Activated CD4-positive, alpha-beta T cell treated with anti-CD3 and anti-CD28 coated beads for 36 hours (primary cell): ENCODE measurements at regions not wholly inside any gene's neighbourhood (a gene's known extent, or its start where the extent isn't known, plus 50 kb on each side); places are given as distances from the start of the nearest gene placed in this dataset.

Source experiments
- ATAC-seq: fragments of 200-7000 bp; cut with Tn5 transposase; one replicate; pipeline ENCODE4 v1.10.0; 2021; ENCODE audit warnings: mild to moderate bottlenecking, moderate library complexity
- CTCF ChIA-PET: fragments of 350-600 bp; sonication (Branson Sonifier 250); formaldehyde crosslinking; loops from one replicate; lab custom pipeline; 2021; ENCODE audit warnings: antibody characterized with exemption; lab: Charles Lee
- POLR2A ChIA-PET: fragments of 350-600 bp; sonication (Branson Sonifier 250); formaldehyde crosslinking; loops from one replicate; lab custom pipeline; 2021; ENCODE audit warnings: antibody characterized with exemption, inconsistent platforms; lab: Charles Lee
- DNase-seq: peaks from one replicate; pipeline ENCODE4 v3.0.0-alpha.2; 2020
- H3K27ac Mint-ChIP-seq: one replicate; pipeline ENCODE4 v1.8.0; 2021; ENCODE audit warnings: mixed read lengths
- H3K27me3 Mint-ChIP-seq: one replicate; pipeline ENCODE4 v1.8.0; 2021; ENCODE audit warnings: mixed read lengths
- H3K36me3 Mint-ChIP-seq: one replicate; pipeline ENCODE4 v1.8.0; 2021; ENCODE audit warnings: low read depth, mixed read lengths
- H3K4me1 Mint-ChIP-seq: one replicate; pipeline ENCODE4 v1.8.0; 2021; ENCODE audit warnings: mixed read lengths
- H3K4me3 Mint-ChIP-seq: one replicate; pipeline ENCODE4 v1.8.0; 2021; ENCODE audit warnings: mild to moderate bottlenecking, moderate library complexity, mixed read lengths
- H3K9me3 Mint-ChIP-seq: one replicate; pipeline ENCODE4 v1.8.0; 2021; ENCODE audit warnings: low read depth, mixed read lengths
- intact Hi-C, 2 experiments: fragments of 100-400 bp; cut with DNase I in 1 of 2; cut with micrococcal nuclease in 1 of 2; formaldehyde crosslinking; loops; one replicate each; pipeline versions ENCODE4 v1.14.2 to v1.15.1; 2022 to 2024; cut with DNase I, micrococcal nuclease

- Mint-ChIP-seq H3K4me1 (no peaks in the 10 kb centered on the region), H3K36me3 (no peaks in the 10 kb centered on the region), H3K4me3 (no peak overlapping the region), H3K27me3 (peaks cover 8% of the 10 kb centered on the region), H3K27ac (no peak overlapping the region), H3K9me3 (no peaks in the 10 kb centered on the region)
- ATAC-seq: no peak
- ChIA-PET POLR2A (no interaction called here), CTCF (no interaction called here)
- intact Hi-C loops: no loop called here
- DNase-seq: no peak
Measured at GRCh38 chr10:123502983-123503382, 163.2 kb upstream of the GPR26 start.

GRCh38 chr10:123506455-123506854, 159.7 kb upstream of the GPR26 start:
- Mint-ChIP-seq H3K36me3 (no peaks in the 10 kb centered on the region), H3K4me1 (no peaks in the 10 kb centered on the region), H3K9me3 (no peaks in the 10 kb centered on the region), H3K27me3 (peaks cover 4% of the 10 kb centered on the region), H3K27ac (no peak overlapping the region), H3K4me3 (no peak overlapping the region)
- DNase-seq (no peak), ATAC-seq (no peak)
- ChIA-PET CTCF (no interaction called here), POLR2A (no interaction called here)
- intact Hi-C loops: no loop called here

DNA sequence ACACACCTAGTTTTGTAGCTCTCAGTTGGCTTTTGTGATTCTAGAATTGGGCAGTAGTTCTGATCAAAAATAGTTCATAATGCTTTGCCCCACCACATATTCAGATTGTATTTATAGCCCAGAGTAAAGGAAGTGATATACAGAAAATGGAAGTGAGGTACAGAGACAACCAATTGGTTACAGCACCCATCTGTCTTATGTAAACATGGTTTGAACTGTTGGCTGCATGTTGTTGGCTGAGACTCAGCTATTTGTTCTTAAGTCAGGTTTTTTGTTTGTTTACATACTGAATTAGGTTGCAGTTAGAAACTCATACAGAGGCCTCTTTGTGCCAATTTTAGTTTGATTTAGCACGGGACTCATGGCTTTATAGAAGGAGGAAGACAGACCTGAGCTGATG, 158.9 kb upstream of the GPR26 start:
- H3K9me3 Mint-ChIP-seq: no peaks in the 10 kb centered on the region
- intact Hi-C loops: no loop called here
- no peaks in the 10 kb centered on the region for H3K4me1 Mint-ChIP-seq
- ATAC-seq (no peak), DNase-seq (no peak)
- POLR2A ChIA-PET: no interaction called here
- H3K36me3 Mint-ChIP-seq: no peaks in the 10 kb centered on the region
- peaks cover 2% of the 10 kb centered on the region for H3K27me3 Mint-ChIP-seq
- H3K27ac Mint-ChIP-seq: no peak overlapping the region
- CTCF ChIA-PET: no interaction called here
- H3K4me3 Mint-ChIP-seq: no peak overlapping the region

- ATAC-seq: no peak
- Mint-ChIP-seq H3K4me1 (no peaks in the 10 kb centered on the region), H3K9me3 (no peaks in the 10 kb centered on the region), H3K27ac (no peak overlapping the region), H3K27me3 (peaks cover 2% of the 10 kb centered on the region), H3K4me3 (no peak overlapping the region), H3K36me3 (no peaks in the 10 kb centered on the region)
- ChIA-PET POLR2A (no interaction called here), CTCF (no interaction called here)
- no peak for DNase-seq
- intact Hi-C loops: no loop called here
Measured at GRCh38 chr10:123509338-123509737, 156.8 kb upstream of the GPR26 start.

GRCh38 chr10:123512901-123513775, 153.0 kb upstream of the GPR26 start:
- peaks cover 6% of the 10 kb centered on the region for H3K27me3 Mint-ChIP-seq
- no peaks in the 10 kb centered on the region for H3K9me3 Mint-ChIP-seq
- no peak for ATAC-seq
- H3K4me1 Mint-ChIP-seq: no peaks in the 10 kb centered on the region
- no peak overlapping the region for H3K4me3 Mint-ChIP-seq
- POLR2A ChIA-PET: no interaction called here
- no peak for DNase-seq
- H3K36me3 Mint-ChIP-seq: no peaks in the 10 kb centered on the region
- intact Hi-C loops: no loop called here
- H3K27ac Mint-ChIP-seq: no peak overlapping the region
- CTCF ChIA-PET: interaction anchor here (0.6 kb wide), 2 partner anchors 141 to 1234 kb away, joined by 3 to 4 read pairs; no protein-coding TSS in a partner anchor

DNA sequence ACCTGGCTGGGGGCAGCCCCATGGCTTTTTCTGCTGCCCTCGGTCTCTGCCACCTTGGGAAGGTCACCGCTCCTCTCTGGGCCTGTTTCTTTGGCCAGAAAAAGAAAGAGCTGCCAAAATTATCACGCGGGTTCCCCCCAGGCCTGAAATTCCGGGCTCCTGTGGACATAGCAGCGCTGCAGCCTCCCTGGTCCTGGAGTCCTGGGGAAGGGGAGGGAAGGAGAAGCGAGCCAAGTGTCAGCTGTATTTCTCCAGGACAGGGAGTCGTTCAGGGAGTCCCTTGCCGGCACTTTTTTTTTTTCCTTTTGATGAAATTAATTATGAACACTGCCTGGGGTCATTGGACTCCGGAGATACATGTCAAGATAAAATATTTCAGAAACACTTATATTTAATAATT, 152.3 kb upstream of the GPR26 start:
- intact Hi-C loops: no loop called here
- no peaks in the 10 kb centered on the region for H3K36me3 Mint-ChIP-seq
- H3K9me3 Mint-ChIP-seq: no peaks in the 10 kb centered on the region

GRCh38 chr10:123514996-123515395, 151.2 kb upstream of the GPR26 start:
- DNase-seq (no peak), ATAC-seq (no peak)
- Mint-ChIP-seq H3K36me3 (no peaks in the 10 kb centered on the region), H3K27ac (no peak overlapping the region), H3K4me1 (no peaks in the 10 kb centered on the region), H3K27me3 (peaks cover 6% of the 10 kb centered on the region), H3K9me3 (no peaks in the 10 kb centered on the region), H3K4me3 (no peak overlapping the region)
- ChIA-PET CTCF (interaction anchor here (0.5 kb wide), 1 partner anchor 240 kb away, joined by 3 read pairs; no protein-coding TSS in a partner anchor), POLR2A (no interaction called here)
- intact Hi-C loops: no loop called here

More for the DNA sequence above, 152.3 kb upstream of the GPR26 start:
- Mint-ChIP-seq H3K27me3 (peaks cover 6% of the 10 kb centered on the region), H3K27ac (no peak overlapping the region), H3K4me3 (no peak overlapping the region), H3K4me1 (no peaks in the 10 kb centered on the region)
- ChIA-PET CTCF (interaction anchor here (0.6 kb wide), 1 partner anchor 142 kb away, joined by 3 read pairs; no protein-coding TSS in a partner anchor), POLR2A (no interaction called here)
- DNase-seq (no peak), ATAC-seq (no peak)

DNA sequence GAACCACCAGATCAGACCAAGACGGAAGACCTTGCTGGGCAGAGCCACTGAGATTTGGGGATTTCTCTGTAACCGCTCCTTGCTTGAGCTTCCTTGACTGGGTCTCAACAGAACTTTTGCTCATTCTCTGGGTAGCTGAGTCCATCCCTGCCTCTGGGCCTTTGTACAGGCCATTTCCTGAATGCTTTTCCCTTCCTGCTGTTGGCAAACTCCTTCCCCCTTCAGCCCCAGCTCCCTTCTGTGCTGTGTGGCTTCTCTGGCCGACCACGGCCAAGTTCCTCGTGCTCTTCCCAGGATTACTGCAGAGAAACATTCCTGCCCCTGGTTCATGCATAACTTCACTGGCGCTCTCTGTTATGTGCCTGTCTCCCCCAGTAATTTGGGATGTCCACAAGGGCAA, 150.5 kb upstream of the GPR26 start:
- Mint-ChIP-seq H3K36me3 (no peaks in the 10 kb centered on the region), H3K4me3 (no peak overlapping the region), H3K27ac (no peak overlapping the region), H3K4me1 (no peaks in the 10 kb centered on the region), H3K27me3 (peaks cover 6% of the 10 kb centered on the region), H3K9me3 (no peaks in the 10 kb centered on the region)
- ChIA-PET POLR2A (no interaction called here), CTCF (interaction anchor here (0.5 kb wide), 1 partner anchor 241 kb away, joined by 3 read pairs; no protein-coding TSS in a partner anchor)
- ATAC-seq (no peak), DNase-seq (no peak)
- intact Hi-C loops: no loop called here

DNA sequence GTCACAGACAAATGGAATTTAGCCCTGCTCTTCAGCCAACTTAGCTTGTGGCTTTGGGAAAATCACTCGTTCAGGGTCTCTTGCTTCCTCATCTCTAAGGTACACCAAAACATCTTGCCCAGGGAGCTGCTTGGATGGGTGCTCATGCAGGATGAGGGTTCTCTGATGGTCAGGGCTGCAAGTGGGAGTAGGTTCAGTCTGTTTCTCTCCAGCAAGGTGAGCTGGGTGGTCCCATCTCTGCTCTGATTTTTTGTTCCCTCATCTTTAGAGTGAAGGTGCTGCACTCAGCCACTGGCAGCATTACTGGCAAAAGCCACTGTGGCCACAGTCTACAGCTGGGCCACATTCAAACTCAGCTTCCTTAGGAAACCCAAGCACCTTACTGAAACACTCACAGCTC, 149.9 kb upstream of the GPR26 start:
- Mint-ChIP-seq H3K36me3 (no peaks in the 10 kb centered on the region), H3K27ac (no peak overlapping the region), H3K4me3 (no peak overlapping the region), H3K4me1 (no peaks in the 10 kb centered on the region), H3K27me3 (peaks cover 6% of the 10 kb centered on the region), H3K9me3 (no peaks in the 10 kb centered on the region)
- POLR2A ChIA-PET: no interaction called here
- intact Hi-C loops: no loop called here
- no peak for ATAC-seq
- CTCF ChIA-PET: no interaction called here
- no peak for DNase-seq

DNA sequence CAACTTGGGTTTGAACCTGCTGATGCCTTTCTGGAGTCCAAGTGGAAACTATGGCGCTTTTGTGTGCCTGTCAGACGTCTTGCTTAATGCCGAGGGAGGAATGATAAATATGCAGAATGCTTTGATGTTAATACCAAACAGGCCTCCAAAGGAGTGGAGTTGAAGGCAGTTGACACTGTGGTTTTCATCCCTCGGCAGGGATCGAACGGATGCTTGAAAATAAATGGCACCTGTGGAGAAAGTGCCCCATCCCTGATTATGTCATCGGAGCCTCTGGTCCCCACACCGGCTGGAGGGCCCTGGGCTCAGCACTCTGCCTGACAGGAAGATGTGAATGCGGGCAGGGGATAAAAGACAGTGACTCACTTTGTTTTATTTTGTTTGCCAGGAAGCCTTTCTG, 148.7 kb upstream of the GPR26 start:
- peaks cover 9% of the 10 kb centered on the region for H3K27me3 Mint-ChIP-seq
- no peaks in the 10 kb centered on the region for H3K9me3 Mint-ChIP-seq
- no peak overlapping the region for H3K4me3 Mint-ChIP-seq
- ATAC-seq (no peak), DNase-seq (no peak)
- intact Hi-C loops: no loop called here
- POLR2A ChIA-PET: no interaction called here
- no peak overlapping the region for H3K27ac Mint-ChIP-seq
- H3K4me1 Mint-ChIP-seq: no peaks in the 10 kb centered on the region
- CTCF ChIA-PET: no interaction called here
- no peaks in the 10 kb centered on the region for H3K36me3 Mint-ChIP-seq

- H3K36me3 Mint-ChIP-seq: no peaks in the 10 kb centered on the region
- no peak overlapping the region for H3K27ac Mint-ChIP-seq
- DNase-seq: no peak
- H3K4me3 Mint-ChIP-seq: no peak overlapping the region
- no peaks in the 10 kb centered on the region for H3K4me1 Mint-ChIP-seq
- ATAC-seq: no peak
- H3K9me3 Mint-ChIP-seq: no peaks in the 10 kb centered on the region
- peaks cover 9% of the 10 kb centered on the region for H3K27me3 Mint-ChIP-seq
- ChIA-PET POLR2A (no interaction called here), CTCF (no interaction called here)
- intact Hi-C loops: no loop called here
Measured at GRCh38 chr10:123517901-123518300, 148.3 kb upstream of the GPR26 start.

GRCh38 chr10:123518765-123519164, 147.4 kb upstream of the GPR26 start:
- H3K4me1 Mint-ChIP-seq: no peaks in the 10 kb centered on the region
- ChIA-PET POLR2A (no interaction called here), CTCF (no interaction called here)
- ATAC-seq: no peak
- no peak overlapping the region for H3K27ac Mint-ChIP-seq
- H3K36me3 Mint-ChIP-seq: no peaks in the 10 kb centered on the region
- H3K9me3 Mint-ChIP-seq: no peaks in the 10 kb centered on the region
- DNase-seq: no peak
- H3K4me3 Mint-ChIP-seq: no peak overlapping the region
- H3K27me3 Mint-ChIP-seq: peaks cover 10% of the 10 kb centered on the region
- intact Hi-C loops: no loop called here
